DND-41 (cell line): ENCODE measurements at regions not wholly inside any gene's neighbourhood (a gene's known extent, or its start where the extent isn't known, plus 50 kb on each side); places are given as distances from the start of the nearest gene placed in this dataset.

Experiments
- CTCF ChIP-seq: IDR thresholded peaks from 2 replicates; pipeline ENCODE4 v1.5.1; 2012; ENCODE audit warnings: borderline replicate concordance, low read length, moderate library complexity, mild to moderate bottlenecking; ENCODE audit not compliant: poor library complexity, severe bottlenecking; ENCODE audit errors: extremely low read depth
- EZH2 ChIP-seq: IDR thresholded peaks from 3 replicates; pipeline ENCODE4 v1.6.1; 2012; ENCODE audit warnings: borderline replicate concordance, low read depth, mild to moderate bottlenecking, moderate library complexity, low read length, inconsistent platforms; ENCODE audit not compliant: severe bottlenecking

- TF ChIP-seq EZH2 (no peak), CTCF (no peak)
Observed at GRCh38 chr11:24389575-24389974, 107.3 kb upstream of the LUZP2 start.
